ENCODE measurements at regions not wholly inside any gene's neighbourhood (a gene's known extent, or its start where the extent isn't known, plus 50 kb on each side); places are given as distances from the start of the nearest gene placed in this dataset.

GRCh38 chr5:2615917-2616316, 135.6 kb downstream of the IRX2 start:
- Histone ChIP-seq H3K4me3 (no peak overlapping the region), H3K4me1 (no peaks in the 10 kb centered on the region), H3K9me3 (no peaks in the 10 kb centered on the region), H3K36me3 (no peaks in the 10 kb centered on the region), H3K27me3 (no peaks in the 10 kb centered on the region), H3K27ac (no peak overlapping the region)
- 61 to 67% methylated on average over 4 of the region's 4 CpGs for WGBS, 2 donors
- no peak for FAIRE-seq
- ATAC-seq, result no peak
- no peak for TF ChIP-seq CTCF (IDR thresholded peaks at IDR 0.05)
- intact Hi-C loops (cut with DNase I), result no loop called here
- DNase-seq, result no peak

DNA sequence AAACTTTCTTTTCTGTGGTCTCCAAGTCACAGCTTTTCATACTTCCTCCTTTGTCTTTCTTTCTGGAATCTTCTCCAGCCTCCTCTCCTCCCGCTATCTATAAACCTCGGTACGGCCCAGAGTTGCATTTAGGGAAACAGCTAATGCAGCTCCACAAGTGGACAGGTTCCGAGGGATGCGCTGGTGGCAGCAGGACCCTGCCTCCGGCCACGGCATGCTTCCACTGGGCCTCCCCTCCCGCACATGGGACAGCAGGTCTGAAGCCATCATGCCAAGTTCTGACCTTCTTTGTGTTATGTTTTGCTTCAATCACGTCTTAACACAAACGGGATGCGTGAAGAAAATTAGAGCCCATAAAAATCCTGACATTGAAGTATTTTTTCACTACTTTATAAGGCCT, 136.9 kb downstream of the IRX2 start:
- WGBS, 2 donors, result 67 to 72% methylated on average over 11 of the region's 11 CpGs

DNA sequence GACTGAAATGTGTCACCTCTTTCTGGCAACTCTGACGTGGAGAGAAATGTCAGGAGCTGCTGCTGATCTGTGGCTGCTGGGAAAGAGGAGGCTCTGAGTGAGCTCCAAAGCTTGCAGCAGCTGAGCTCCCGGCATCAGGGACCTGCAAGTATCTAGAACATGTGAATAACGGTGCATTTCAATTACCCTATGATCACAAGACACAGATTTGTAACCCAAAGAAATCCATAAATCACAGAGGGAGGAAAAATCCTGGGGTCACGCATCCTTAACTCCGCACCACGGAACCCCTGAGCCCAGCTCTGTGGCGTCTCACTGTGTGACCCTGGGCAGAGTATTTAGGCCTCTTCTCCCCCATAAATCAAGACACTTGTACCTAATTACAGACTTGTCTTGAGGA, 139.8 kb downstream of the IRX2 start:
- DNase-seq, result no peak
- no peak for ATAC-seq
- WGBS, 2 donors, result 63 to 73% methylated on average over 7 of the region's 7 CpGs
- Histone ChIP-seq H3K4me1 (no peaks in the 10 kb centered on the region), H3K36me3 (no peaks in the 10 kb centered on the region), H3K4me3 (no peak overlapping the region), H3K27me3 (no peaks in the 10 kb centered on the region), H3K9me3 (no peaks in the 10 kb centered on the region), H3K27ac (no peak overlapping the region)
- TF ChIP-seq CTCF (IDR thresholded peaks at IDR 0.05), result no peak
- intact Hi-C loops (cut with DNase I), result no loop called here
- no peak for FAIRE-seq

More for the DNA sequence above, 136.9 kb downstream of the IRX2 start:
- ATAC-seq (no peak), DNase-seq (no peak), FAIRE-seq (no peak)
- Histone ChIP-seq H3K27me3 (no peaks in the 10 kb centered on the region), H3K36me3 (no peaks in the 10 kb centered on the region), H3K27ac (no peak overlapping the region), H3K4me1 (no peaks in the 10 kb centered on the region), H3K9me3 (no peaks in the 10 kb centered on the region), H3K4me3 (no peak overlapping the region)
- TF ChIP-seq CTCF (IDR thresholded peaks at IDR 0.05), result no peak
- intact Hi-C loops (cut with DNase I), result no loop called here

DNA sequence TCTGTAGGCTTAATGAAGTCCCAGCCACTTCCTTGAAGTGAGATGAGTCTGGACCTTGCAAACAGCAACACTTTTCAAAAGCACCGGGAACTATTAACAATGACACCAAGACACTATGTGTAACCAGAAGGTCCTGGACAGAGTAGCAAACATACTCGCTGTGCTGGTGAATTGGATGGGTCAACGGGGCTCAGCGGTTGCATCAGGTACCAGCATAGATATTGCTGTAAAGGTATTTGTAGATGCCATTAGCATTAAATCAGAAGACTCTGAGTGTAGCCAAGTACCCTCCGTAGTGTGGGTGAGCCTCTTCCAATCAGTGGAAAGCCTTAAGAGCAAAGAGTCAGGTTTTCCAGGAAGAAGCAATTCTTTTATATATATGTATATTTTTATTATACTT, 140.5 kb downstream of the IRX2 start:
- H3K9me3 ChIP-seq, result no peaks in the 10 kb centered on the region
- FAIRE-seq, result no peak
- H3K27ac ChIP-seq, result no peak overlapping the region
- intact Hi-C loops (cut with DNase I), result no loop called here
- no peak for DNase-seq
- TF ChIP-seq CTCF (IDR thresholded peaks at IDR 0.05), result no peak
- WGBS, 2 donors, result 67 to 84% methylated on average over 5 of the region's 5 CpGs
- H3K4me3 ChIP-seq, result no peak overlapping the region
- H3K36me3 ChIP-seq, result no peaks in the 10 kb centered on the region
- H3K27me3 ChIP-seq, result no peaks in the 10 kb centered on the region
- no peaks in the 10 kb centered on the region for H3K4me1 ChIP-seq
- ATAC-seq, result no peak

DNA sequence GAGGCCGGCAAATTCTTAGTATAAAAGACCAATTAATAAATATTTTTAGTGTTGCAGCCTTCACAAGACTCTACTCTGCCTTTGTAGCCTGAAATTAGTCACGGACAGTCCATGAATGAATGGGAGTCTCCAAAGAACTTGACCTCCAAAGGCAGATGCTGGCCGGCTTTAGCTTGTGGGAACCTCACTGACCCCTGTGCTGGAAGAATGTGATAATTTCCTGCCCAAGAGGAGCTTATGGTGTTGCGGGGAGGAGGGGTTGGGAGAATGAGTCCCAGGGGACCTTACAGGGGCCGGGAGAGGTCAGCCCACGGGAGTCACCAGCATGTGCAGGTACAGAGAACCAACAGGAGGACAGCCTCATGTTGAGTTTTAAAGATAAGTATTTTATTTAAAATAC, 143.1 kb downstream of the IRX2 start:
- H3K4me3 ChIP-seq, result no peak overlapping the region
- ATAC-seq, result no peak
- intact Hi-C loops (cut with DNase I), result no loop called here
- no peak for TF ChIP-seq CTCF (IDR thresholded peaks at IDR 0.05)
- 61% methylated on average over 6 of the region's 6 CpGs for whole genome bisulfite sequencing, 2 donors
- H3K36me3 ChIP-seq, result no peaks in the 10 kb centered on the region
- no peaks in the 10 kb centered on the region for H3K9me3 ChIP-seq
- no peaks in the 10 kb centered on the region for H3K4me1 ChIP-seq
- no peak overlapping the region for H3K27ac ChIP-seq
- no peaks in the 10 kb centered on the region for H3K27me3 ChIP-seq
- no peak for DNase-seq
- FAIRE-seq, result no peak
